Tibial nerve (tissue), 3 donors: ENCODE measurements at regions not wholly inside any gene's neighbourhood (a gene's known extent, or its start where the extent isn't known, plus 50 kb on each side); places are given as distances from the start of the nearest gene placed in this dataset.

Experiments used
- POLR2A ChIP-seq, 2 donors: fragments of 450-650 bp; IDR thresholded peaks; one replicate each; pipeline ENCODE4 v1.6.1; 2017; ENCODE audit warnings: antibody characterized with exemption in 2 of 2, mild to moderate bottlenecking in 2 of 2, moderate library complexity in 2 of 2
- TF ChIP-seq, protein P1 (sequence below), 5 experiments: fragments of 200-600 bp in 3 of 5; fragments of 450-650 bp in 2 of 5; sonication (generic) in 3 of 5; IDR thresholded peaks; one replicate each; pipeline ENCODE4 v1.5.1; 2016 to 2019; ENCODE audit warnings: antibody characterized with exemption in 5 of 5, mild to moderate bottlenecking in 3 of 5, moderate library complexity in 2 of 5

DNA sequence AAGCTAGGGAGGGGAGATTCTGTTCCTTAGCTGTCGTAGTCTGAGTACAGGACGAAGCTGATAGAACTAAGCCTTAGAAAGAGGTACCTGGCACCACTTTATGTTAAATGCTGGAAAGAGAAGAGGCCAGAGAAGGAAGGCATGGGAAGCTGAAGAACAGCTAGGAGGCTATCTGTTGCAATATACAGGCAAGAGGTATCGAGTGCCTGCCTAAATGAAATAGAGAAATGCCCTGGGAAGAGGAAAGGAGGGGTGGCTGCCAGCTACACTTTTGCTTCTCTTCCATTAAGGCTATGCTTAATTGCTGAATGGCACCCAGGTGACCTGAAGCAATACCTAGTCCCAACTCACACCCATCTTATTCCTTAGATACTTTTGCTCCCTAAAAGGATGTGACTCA lies 380.4 kb upstream of the FGF13 start:
- TF ChIP-seq, protein P1, sequence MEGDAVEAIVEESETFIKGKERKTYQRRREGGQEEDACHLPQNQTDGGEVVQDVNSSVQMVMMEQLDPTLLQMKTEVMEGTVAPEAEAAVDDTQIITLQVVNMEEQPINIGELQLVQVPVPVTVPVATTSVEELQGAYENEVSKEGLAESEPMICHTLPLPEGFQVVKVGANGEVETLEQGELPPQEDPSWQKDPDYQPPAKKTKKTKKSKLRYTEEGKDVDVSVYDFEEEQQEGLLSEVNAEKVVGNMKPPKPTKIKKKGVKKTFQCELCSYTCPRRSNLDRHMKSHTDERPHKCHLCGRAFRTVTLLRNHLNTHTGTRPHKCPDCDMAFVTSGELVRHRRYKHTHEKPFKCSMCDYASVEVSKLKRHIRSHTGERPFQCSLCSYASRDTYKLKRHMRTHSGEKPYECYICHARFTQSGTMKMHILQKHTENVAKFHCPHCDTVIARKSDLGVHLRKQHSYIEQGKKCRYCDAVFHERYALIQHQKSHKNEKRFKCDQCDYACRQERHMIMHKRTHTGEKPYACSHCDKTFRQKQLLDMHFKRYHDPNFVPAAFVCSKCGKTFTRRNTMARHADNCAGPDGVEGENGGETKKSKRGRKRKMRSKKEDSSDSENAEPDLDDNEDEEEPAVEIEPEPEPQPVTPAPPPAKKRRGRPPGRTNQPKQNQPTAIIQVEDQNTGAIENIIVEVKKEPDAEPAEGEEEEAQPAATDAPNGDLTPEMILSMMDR (IDR thresholded peaks at IDR 0.05): no peak
- no peak for TF ChIP-seq POLR2A (IDR thresholded peaks at IDR 0.05)
